HG03469 (cell line): ENCODE measurements at regions not wholly inside any gene's neighbourhood (a gene's known extent, or its start where the extent isn't known, plus 50 kb on each side); places are given as distances from the start of the nearest gene placed in this dataset.
"Not testable (repeated sequence)": the region's sequence is repeated elsewhere in the genome, so short reads cannot be mapped to it uniquely, and the experiment has no call there.

Source experiments
- ATAC-seq: cut with Tn5 transposase; IDR thresholded peaks from one replicate; pipeline ENCODE4 v1.9.1; 2021; ENCODE audit warnings: mild to moderate bottlenecking, moderate library complexity, moderate number of reproducible peaks; ENCODE audit not compliant: unreplicated experiment

GRCh38 chr5:87127956-87128687 is 139.6 kb upstream of the RASA1 start:
- no peak for ATAC-seq

- ATAC-seq = no peak
Measured at GRCh38 chr5:87129046-87129445, 138.6 kb upstream of the RASA1 start.

- no peak for ATAC-seq
Measured at GRCh38 chr5:87132696-87133095, 135.0 kb upstream of the RASA1 start.

- ATAC-seq = not testable (repeated sequence)
Measured at GRCh38 chr5:87134513-87134912, 133.2 kb upstream of the RASA1 start.

GRCh38 chr5:87136096-87136495 is 131.6 kb upstream of the RASA1 start:
- no peak for ATAC-seq

GRCh38 chr5:87136733-87137132 is 130.9 kb upstream of the RASA1 start:
- ATAC-seq = no peak

GRCh38 chr5:87137283-87137682 is 130.4 kb upstream of the RASA1 start:
- no peak for ATAC-seq

GRCh38 chr5:87138091-87138805 is 129.4 kb upstream of the RASA1 start:
- no peak for ATAC-seq

- no peak for ATAC-seq
Measured at GRCh38 chr5:87139795-87140194, 127.9 kb upstream of the RASA1 start.

- ATAC-seq = no peak
Measured at GRCh38 chr5:87141544-87141943, 126.1 kb upstream of the RASA1 start.

- not testable (repeated sequence) for ATAC-seq
Measured at GRCh38 chr5:87145853-87146252, 121.8 kb upstream of the RASA1 start.

GRCh38 chr5:87147441-87147840 is 120.2 kb upstream of the RASA1 start:
- no peak for ATAC-seq

- ATAC-seq = no peak
Measured at GRCh38 chr5:87150630-87151029, 117.1 kb upstream of the RASA1 start.

- peak; percentile 64 for ATAC-seq
Measured at GRCh38 chr5:87151547-87151946, 116.1 kb upstream of the RASA1 start.

GRCh38 chr5:87152886-87153285 is 114.8 kb upstream of the RASA1 start:
- ATAC-seq = no peak

- ATAC-seq = no peak
Measured at GRCh38 chr5:87154191-87154590, 113.5 kb upstream of the RASA1 start.

- ATAC-seq = no peak
Measured at GRCh38 chr5:87155106-87155505, 112.6 kb upstream of the RASA1 start.

- ATAC-seq = no peak
Measured at GRCh38 chr5:87156631-87157030, 111.1 kb upstream of the RASA1 start.

- no peak for ATAC-seq
Measured at GRCh38 chr5:87164409-87164808, 103.3 kb upstream of the RASA1 start.

GRCh38 chr5:87169300-87169991 is 98.2 kb upstream of the RASA1 start:
- no peak for ATAC-seq

- no peak for ATAC-seq
Measured at GRCh38 chr5:87170799-87171198, 96.9 kb upstream of the RASA1 start.

- ATAC-seq = no peak
Measured at GRCh38 chr5:87182649-87183048, 85.0 kb upstream of the RASA1 start.
